SK-N-SH treated with all-trans-retinoic acid at 6 μM for 48 hours (cell line): ENCODE measurements at regions not wholly inside any gene's neighbourhood (a gene's known extent, or its start where the extent isn't known, plus 50 kb on each side); places are given as distances from the start of the nearest gene placed in this dataset.

Experiments used
- ATAC-seq: fragments of 200-7000 bp; cut with Tn5 transposase; 3 replicates; pipeline ENCODE4 v1.9.1; 2020; ENCODE audit warnings: mild to moderate bottlenecking, moderate library complexity
- ARNTL ChIP-seq: fragments of 450-650 bp; formaldehyde crosslinking; IDR thresholded peaks from 2 replicates; pipeline ENCODE4 v1.5.0; 2020; ENCODE audit warnings: low read depth, mild to moderate bottlenecking, moderate library complexity, borderline replicate concordance
- BACH2 ChIP-seq: fragments of 250-450 bp; sonication (Bioruptor Pico); IDR thresholded peaks from 2 replicates; pipeline ENCODE4 v1.9.0; 2021; ENCODE audit warnings: mild to moderate bottlenecking, borderline replicate concordance
- CSRNP3 ChIP-seq: fragments of 250-450 bp; sonication (Bioruptor Pico); IDR thresholded peaks from 2 replicates; pipeline ENCODE4 v1.5.1; 2021; ENCODE audit warnings: mild to moderate bottlenecking, moderate library complexity
- ESRRG ChIP-seq: fragments of 250-450 bp; sonication (Bioruptor Pico); IDR thresholded peaks from 2 replicates; pipeline ENCODE4 v1.6.1; 2021; ENCODE audit warnings: mild to moderate bottlenecking
- GLIS3 ChIP-seq: fragments of 250-450 bp; sonication (Bioruptor Pico); IDR thresholded peaks from 2 replicates; pipeline ENCODE4 v1.5.0; 2020; ENCODE audit warnings: mild to moderate bottlenecking, moderate library complexity
- ISL1 ChIP-seq: fragments of 250-450 bp; sonication (Bioruptor Pico); IDR thresholded peaks from 2 replicates; pipeline ENCODE4 v2.1.2; 2022; ENCODE audit warnings: mild to moderate bottlenecking, moderate library complexity
- OSR1 ChIP-seq: fragments of 250-450 bp; sonication (Bioruptor Pico); IDR thresholded peaks from 2 replicates; pipeline ENCODE4 v1.8.0; 2022; ENCODE audit warnings: moderate library complexity, mild to moderate bottlenecking, inconsistent platforms
- PATZ1 ChIP-seq: fragments of 250-450 bp; sonication (Bioruptor Pico); IDR thresholded peaks from 2 replicates; pipeline ENCODE4 v1.8.0; 2020; ENCODE audit warnings: mild to moderate bottlenecking, moderate library complexity, borderline replicate concordance
- PPARA ChIP-seq: fragments of 250-450 bp; sonication (Bioruptor Pico); IDR thresholded peaks from 2 replicates; pipeline ENCODE4 v1.5.0; 2020; ENCODE audit warnings: mild to moderate bottlenecking, borderline replicate concordance
- RARB ChIP-seq: fragments of 250-450 bp; sonication (Bioruptor Pico); IDR thresholded peaks from 2 replicates; pipeline ENCODE4 v1.8.0; 2021; ENCODE audit warnings: mild to moderate bottlenecking, moderate library complexity
- SNAI2 ChIP-seq: fragments of 250-450 bp; sonication (Bioruptor Pico); IDR thresholded peaks from 2 replicates; pipeline ENCODE4 v1.5.0; 2020; ENCODE audit warnings: mild to moderate bottlenecking, moderate library complexity
- TCF4 ChIP-seq: fragments of 250-450 bp; sonication (Bioruptor Pico); IDR thresholded peaks from 2 replicates; pipeline ENCODE4 v1.8.0; 2021; ENCODE audit warnings: mild to moderate bottlenecking, moderate library complexity, borderline replicate concordance
- TOX ChIP-seq: fragments of 250-450 bp; sonication (Bioruptor Pico); IDR thresholded peaks from 2 replicates; pipeline ENCODE4 v1.8.0; 2021; ENCODE audit warnings: mild to moderate bottlenecking, moderate library complexity, borderline replicate concordance
- ZC3H10 ChIP-seq: fragments of 250-450 bp; sonication (Bioruptor Pico); IDR thresholded peaks from 2 replicates; pipeline ENCODE4 v1.5.1; 2021; ENCODE audit warnings: mild to moderate bottlenecking, moderate library complexity
- ZFP3 ChIP-seq: fragments of 250-450 bp; sonication (Bioruptor Pico); IDR thresholded peaks from 2 replicates; pipeline ENCODE4 v1.5.0; 2020; ENCODE audit warnings: mild to moderate bottlenecking, moderate library complexity
- ZFP30 ChIP-seq: fragments of 450-650 bp; formaldehyde crosslinking; IDR thresholded peaks from 2 replicates; pipeline ENCODE4 v1.5.0; 2022; ENCODE audit warnings: mild to moderate bottlenecking, moderate library complexity
- ZNF565 ChIP-seq: fragments of 450-650 bp; formaldehyde crosslinking; conservative IDR thresholded peaks from 2 replicates; pipeline ENCODE4 v1.5.0; 2020; ENCODE audit warnings: low read depth, mild to moderate bottlenecking, moderate library complexity
- ZNF70 ChIP-seq: fragments of 450-650 bp; formaldehyde crosslinking; IDR thresholded peaks from 2 replicates; pipeline ENCODE4 v1.5.0; 2020; ENCODE audit warnings: mild to moderate bottlenecking, moderate library complexity
- ZNF8 ChIP-seq: fragments of 450-650 bp; formaldehyde crosslinking; IDR thresholded peaks from 2 replicates; pipeline ENCODE4 v1.5.0; 2020; ENCODE audit warnings: mild to moderate bottlenecking, moderate library complexity
- TF ChIP-seq, protein P1 (sequence below): fragments of 250-450 bp; sonication (Bioruptor Pico); IDR thresholded peaks from 2 replicates; pipeline ENCODE4 v1.8.0; 2021; ENCODE audit warnings: low read depth, mild to moderate bottlenecking, moderate library complexity, borderline replicate concordance
- TF ChIP-seq, protein P2 (sequence below): fragments of 250-450 bp; sonication (Bioruptor Pico); IDR thresholded peaks from 2 replicates; pipeline ENCODE4 v1.5.0; 2020; ENCODE audit warnings: mild to moderate bottlenecking, moderate library complexity
- TF ChIP-seq, protein P3 (sequence below): fragments of 250-450 bp; sonication (Bioruptor Pico); IDR thresholded peaks from 2 replicates; pipeline ENCODE4 v1.5.1; 2020; ENCODE audit warnings: low read depth, mild to moderate bottlenecking, moderate library complexity

GRCh38 chrX:21181232-21181853, 192.9 kb upstream of the CNKSR2 start:
- TF ChIP-seq RARB (CRISPR knock-in tag) (no peak), ESRRG (CRISPR knock-in tag) (no peak), OSR1 (CRISPR knock-in tag) (no peak), TOX (CRISPR knock-in tag) (no peak), PPARA (CRISPR knock-in tag) (no peak), CSRNP3 (CRISPR knock-in tag) (no peak), BACH2 (CRISPR knock-in tag) (no peak), PATZ1 (no peak), ZFP30 (CRISPR knock-in tag) (no peak)
- TF ChIP-seq, protein P1, sequence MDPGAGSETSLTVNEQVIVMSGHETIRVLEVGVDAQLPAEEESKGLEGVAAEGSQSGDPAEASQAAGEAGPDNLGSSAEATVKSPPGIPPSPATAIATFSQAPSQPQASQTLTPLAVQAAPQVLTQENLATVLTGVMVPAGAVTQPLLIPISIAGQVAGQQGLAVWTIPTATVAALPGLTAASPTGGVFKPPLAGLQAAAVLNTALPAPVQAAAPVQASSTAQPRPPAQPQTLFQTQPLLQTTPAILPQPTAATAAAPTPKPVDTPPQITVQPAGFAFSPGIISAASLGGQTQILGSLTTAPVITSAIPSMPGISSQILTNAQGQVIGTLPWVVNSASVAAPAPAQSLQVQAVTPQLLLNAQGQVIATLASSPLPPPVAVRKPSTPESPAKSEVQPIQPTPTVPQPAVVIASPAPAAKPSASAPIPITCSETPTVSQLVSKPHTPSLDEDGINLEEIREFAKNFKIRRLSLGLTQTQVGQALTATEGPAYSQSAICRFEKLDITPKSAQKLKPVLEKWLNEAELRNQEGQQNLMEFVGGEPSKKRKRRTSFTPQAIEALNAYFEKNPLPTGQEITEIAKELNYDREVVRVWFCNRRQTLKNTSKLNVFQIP (CRISPR knock-in tag) = no peak

DNA sequence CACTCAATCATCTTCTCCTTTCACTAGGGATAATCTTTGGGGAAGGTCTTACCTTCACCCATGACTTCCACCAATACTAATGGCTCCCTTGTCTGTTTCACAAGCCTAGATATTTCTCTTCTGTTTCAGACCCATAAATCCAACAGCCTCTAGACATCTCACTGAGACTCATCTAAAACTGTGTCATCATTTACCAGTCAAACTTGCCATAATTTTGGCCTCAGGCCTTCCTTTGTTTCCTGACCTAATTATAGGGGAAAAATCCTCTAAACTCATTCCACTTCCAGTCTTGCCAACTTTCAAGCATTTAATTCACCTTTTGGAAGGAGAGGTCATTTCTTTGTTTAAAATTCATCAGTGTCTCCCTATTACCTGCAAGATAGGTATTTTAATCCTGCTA, 181.0 kb upstream of the CNKSR2 start:
- TF ChIP-seq ARNTL (CRISPR knock-in tag) = no peak
- no peak for TF ChIP-seq TOX (CRISPR knock-in tag)
- TF ChIP-seq PPARA (CRISPR knock-in tag) = no peak
- no peak for TF ChIP-seq ZFP3 (CRISPR knock-in tag)
- TF ChIP-seq, protein P2, sequence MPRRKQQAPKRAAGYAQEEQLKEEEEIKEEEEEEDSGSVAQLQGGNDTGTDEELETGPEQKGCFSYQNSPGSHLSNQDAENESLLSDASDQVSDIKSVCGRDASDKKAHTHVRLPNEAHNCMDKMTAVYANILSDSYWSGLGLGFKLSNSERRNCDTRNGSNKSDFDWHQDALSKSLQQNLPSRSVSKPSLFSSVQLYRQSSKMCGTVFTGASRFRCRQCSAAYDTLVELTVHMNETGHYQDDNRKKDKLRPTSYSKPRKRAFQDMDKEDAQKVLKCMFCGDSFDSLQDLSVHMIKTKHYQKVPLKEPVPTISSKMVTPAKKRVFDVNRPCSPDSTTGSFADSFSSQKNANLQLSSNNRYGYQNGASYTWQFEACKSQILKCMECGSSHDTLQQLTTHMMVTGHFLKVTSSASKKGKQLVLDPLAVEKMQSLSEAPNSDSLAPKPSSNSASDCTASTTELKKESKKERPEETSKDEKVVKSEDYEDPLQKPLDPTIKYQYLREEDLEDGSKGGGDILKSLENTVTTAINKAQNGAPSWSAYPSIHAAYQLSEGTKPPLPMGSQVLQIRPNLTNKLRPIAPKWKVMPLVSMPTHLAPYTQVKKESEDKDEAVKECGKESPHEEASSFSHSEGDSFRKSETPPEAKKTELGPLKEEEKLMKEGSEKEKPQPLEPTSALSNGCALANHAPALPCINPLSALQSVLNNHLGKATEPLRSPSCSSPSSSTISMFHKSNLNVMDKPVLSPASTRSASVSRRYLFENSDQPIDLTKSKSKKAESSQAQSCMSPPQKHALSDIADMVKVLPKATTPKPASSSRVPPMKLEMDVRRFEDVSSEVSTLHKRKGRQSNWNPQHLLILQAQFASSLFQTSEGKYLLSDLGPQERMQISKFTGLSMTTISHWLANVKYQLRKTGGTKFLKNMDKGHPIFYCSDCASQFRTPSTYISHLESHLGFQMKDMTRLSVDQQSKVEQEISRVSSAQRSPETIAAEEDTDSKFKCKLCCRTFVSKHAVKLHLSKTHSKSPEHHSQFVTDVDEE (CRISPR knock-in tag) = no peak
- no peak for TF ChIP-seq BACH2 (CRISPR knock-in tag)
- TF ChIP-seq GLIS3 (CRISPR knock-in tag) = no peak
- no peak for TF ChIP-seq ZC3H10 (CRISPR knock-in tag)
- TF ChIP-seq ZNF565 (CRISPR knock-in tag) = no peak
- TF ChIP-seq, protein P3, sequence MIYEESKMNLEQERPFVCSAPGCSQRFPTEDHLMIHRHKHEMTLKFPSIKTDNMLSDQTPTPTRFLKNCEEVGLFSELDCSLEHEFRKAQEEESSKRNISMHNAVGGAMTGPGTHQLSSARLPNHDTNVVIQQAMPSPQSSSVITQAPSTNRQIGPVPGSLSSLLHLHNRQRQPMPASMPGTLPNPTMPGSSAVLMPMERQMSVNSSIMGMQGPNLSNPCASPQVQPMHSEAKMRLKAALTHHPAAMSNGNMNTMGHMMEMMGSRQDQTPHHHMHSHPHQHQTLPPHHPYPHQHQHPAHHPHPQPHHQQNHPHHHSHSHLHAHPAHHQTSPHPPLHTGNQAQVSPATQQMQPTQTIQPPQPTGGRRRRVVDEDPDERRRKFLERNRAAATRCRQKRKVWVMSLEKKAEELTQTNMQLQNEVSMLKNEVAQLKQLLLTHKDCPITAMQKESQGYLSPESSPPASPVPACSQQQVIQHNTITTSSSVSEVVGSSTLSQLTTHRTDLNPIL (CRISPR knock-in tag) = no peak
- no peak for TF ChIP-seq TCF4 (CRISPR knock-in tag)
- no peak for TF ChIP-seq ESRRG (CRISPR knock-in tag)
- TF ChIP-seq, protein P1 (CRISPR knock-in tag) = no peak
- TF ChIP-seq SNAI2 (CRISPR knock-in tag) = no peak
- no peak for TF ChIP-seq ZNF70 (CRISPR knock-in tag)
- no peak for TF ChIP-seq PATZ1
- no peak for TF ChIP-seq ZNF8 (CRISPR knock-in tag)
- no peak for TF ChIP-seq ISL1 (CRISPR knock-in tag)
- TF ChIP-seq OSR1 (CRISPR knock-in tag) = no peak
- ATAC-seq = no peak

More at GRCh38 chrX:21181232-21181853, 192.9 kb upstream of the CNKSR2 start:
- ATAC-seq = no peak
